IMR-90 (cell line): ENCODE measurements at regions not wholly inside any gene's neighbourhood (a gene's known extent, or its start where the extent isn't known, plus 50 kb on each side); places are given as distances from the start of the nearest gene placed in this dataset.

Experiments used
- ATAC-seq: fragments of 200-7000 bp; cut with Tn5 transposase; 2 replicates; pipeline ENCODE4 v1.9.1; 2020; ENCODE audit warnings: low read depth, mild to moderate bottlenecking, moderate library complexity
- BruUV-seq: library from RNA; stranded (reverse); fragments of 400-500 nt; replicated peaks from 2 replicates; lab custom pipeline; 2021; lab: Mats Ljungman, UMichigan
- CTCF ChIA-PET: fragments of 300-600 bp; formaldehyde crosslinking; extraction: SDS; loops from one replicate; lab custom pipeline; 2021; ENCODE audit warnings: antibody characterized with exemption; lab: Yijun Ruan, JAX
- POLR2A ChIA-PET: fragments of 300-600 bp; sonication (Branson Sonifier 250); formaldehyde crosslinking; loops from one replicate; lab custom pipeline; 2022; ENCODE audit warnings: antibody characterized with exemption; ENCODE audit not compliant: unreplicated experiment; lab: Charles Lee
- DNase-seq: peaks from one replicate; pipeline ENCODE4 v3.0.0; 2013
- H2AFZ ChIP-seq: replicated peaks from 2 replicates; pipeline ENCODE3; 2013; ENCODE audit warnings: low read length, mild to moderate bottlenecking; ENCODE audit not compliant: poor library complexity
- H2AK5ac ChIP-seq: 2 replicates; pipeline ENCODE4 v1.6.1; 2013; ENCODE audit warnings: low read depth, low read length, inconsistent platforms
- H2AK9ac ChIP-seq: replicated peaks from 2 replicates; pipeline ENCODE3; 2013; ENCODE audit warnings: mild to moderate bottlenecking, low read depth, low read length, moderate library complexity; ENCODE audit not compliant: poor library complexity
- H2BK120ac ChIP-seq: 2 replicates; pipeline ENCODE4 v1.6.1; 2013; ENCODE audit warnings: low read depth, low read length, inconsistent platforms
- H2BK15ac ChIP-seq: 3 replicates; pipeline ENCODE4 v1.6.1; 2013; ENCODE audit warnings: low read depth, low read length, inconsistent platforms
- H2BK20ac ChIP-seq: 2 replicates; pipeline ENCODE4 v1.6.1; 2013; ENCODE audit warnings: low read depth, mild to moderate bottlenecking, inconsistent platforms, low read length, moderate library complexity
- H2BK5ac ChIP-seq: 2 replicates; pipeline ENCODE4 v1.6.1; 2013; ENCODE audit warnings: mild to moderate bottlenecking, low read depth, low read length, inconsistent platforms; ENCODE audit not compliant: poor library complexity, severe bottlenecking
- H3K14ac ChIP-seq: replicated peaks from 2 replicates; pipeline ENCODE4 v1.6.1; 2013; ENCODE audit warnings: low read depth, low read length, inconsistent platforms
- H3K18ac ChIP-seq: 2 replicates; pipeline ENCODE4 v1.6.1; 2013; ENCODE audit warnings: low read depth, low read length, control low read depth
- H3K23ac ChIP-seq: 2 replicates; pipeline ENCODE4 v1.6.1; 2013; ENCODE audit warnings: low read depth, low read length, inconsistent platforms
- H3K27ac ChIP-seq: 2 replicates; pipeline ENCODE4 v1.5.1; 2013; ENCODE audit warnings: mild to moderate bottlenecking, control low read depth, low read length; ENCODE audit not compliant: insufficient read depth
- H3K27me3 ChIP-seq: 2 replicates; pipeline ENCODE4 v1.6.1; 2013; ENCODE audit warnings: low read length; ENCODE audit not compliant: control insufficient read depth, insufficient read depth
- H3K36me3 ChIP-seq: 2 replicates; pipeline ENCODE4 v1.6.1; 2013; ENCODE audit warnings: low read length, mixed read lengths; ENCODE audit not compliant: control insufficient read depth, insufficient read depth
- H3K4ac ChIP-seq: 2 replicates; pipeline ENCODE4 v1.6.1; 2013; ENCODE audit warnings: low read depth, low read length, inconsistent platforms
- H3K4me1 ChIP-seq: 2 replicates; pipeline ENCODE4 v1.6.1; 2013; ENCODE audit warnings: low read length, mixed read lengths; ENCODE audit not compliant: control insufficient read depth, insufficient read depth
- H3K4me2 ChIP-seq: 2 replicates; pipeline ENCODE4 v1.6.1; 2013; ENCODE audit warnings: low read depth, mild to moderate bottlenecking, control low read depth, low read length, moderate library complexity
- H3K4me3 ChIP-seq: 2 replicates; pipeline ENCODE4 v1.5.1; 2013; ENCODE audit warnings: low read depth, mild to moderate bottlenecking, control low read depth, low read length, moderate library complexity; ENCODE audit not compliant: insufficient read depth
- H3K56ac ChIP-seq: 2 replicates; pipeline ENCODE4 v1.6.1; 2013; ENCODE audit warnings: low read length, inconsistent platforms; ENCODE audit not compliant: insufficient read depth; ENCODE audit errors: extremely low read depth
- H3K79me1 ChIP-seq, 2 experiments: 2 replicates each; pipeline ENCODE4 v1.6.1; 2013; ENCODE audit warnings: low read length in 2 of 2, inconsistent platforms in 1 of 2, low read depth in 1 of 2
- H3K9ac ChIP-seq: 2 replicates; pipeline ENCODE4 v1.6.1; 2013; ENCODE audit warnings: low read depth, low read length, control low read depth
- H3K9me1 ChIP-seq: 2 replicates; pipeline ENCODE4 v1.6.1; 2013; ENCODE audit warnings: low read length, inconsistent platforms; ENCODE audit not compliant: insufficient read depth
- H3K9me3 ChIP-seq: 2 replicates; pipeline ENCODE4 v1.6.1; 2013; ENCODE audit warnings: low read length; ENCODE audit not compliant: control insufficient read depth, insufficient read depth
- H4K20me1 ChIP-seq: 2 replicates; pipeline ENCODE4 v1.6.1; 2013; ENCODE audit warnings: low read length, inconsistent platforms; ENCODE audit not compliant: insufficient read depth
- H4K5ac ChIP-seq: 2 replicates; pipeline ENCODE4 v1.6.1; 2013; ENCODE audit warnings: mild to moderate bottlenecking, low read depth, low read length, control low read depth
- H4K8ac ChIP-seq, 2 experiments: 2 replicates each; pipeline ENCODE4 v1.6.1; 2013; ENCODE audit warnings: low read depth in 2 of 2, low read length in 2 of 2, control low read depth in 1 of 2, inconsistent platforms in 1 of 2
- H4K91ac ChIP-seq: 2 replicates; pipeline ENCODE4 v1.6.1; 2013; ENCODE audit warnings: low read depth, low read length, inconsistent platforms; ENCODE audit not compliant: insufficient read depth
- CEBPB ChIP-seq: IDR thresholded peaks from 2 replicates; pipeline ENCODE4 v1.6.1; 2012; ENCODE audit warnings: low read depth, low read length, improper control_type of control experiment
- RFX5 ChIP-seq: IDR thresholded peaks from 2 replicates; pipeline ENCODE4 v1.8.0; 2012; ENCODE audit warnings: low read depth, mild to moderate bottlenecking, low read length, moderate library complexity
- WGBS, 2 experiments: methylation state at CpG; one replicate each; pipeline versions ENCODE4 v1.1.5 to v1.1.7; 2013; ENCODE audit warnings: missing lambda C conversion rate in 2 of 2; ENCODE audit not compliant: insufficient read length in 1 of 2; ENCODE audit errors: extremely low coverage in 2 of 2; 5-methylcytosine and 5-hydroxymethylcytosine counted together
- dilution Hi-C: fragments of 300-500 bp; cut with HindIII; formaldehyde crosslinking; loops from one replicate; pipeline ENCODE4 v1.14.3; 2018; ENCODE audit warnings: low sequenced_read_pairs; ENCODE audit not compliant: unreplicated experiment
- in situ Hi-C: fragments of 300-500 bp; cut with MboI; formaldehyde crosslinking; loops from 3 replicates; pipeline ENCODE4 v1.14.3; 2019; ENCODE audit warnings: low sequenced_read_pairs, inconsistent platforms, mixed read lengths
- intact Hi-C: fragments of 100-400 bp; cut with micrococcal nuclease; formaldehyde crosslinking; loops from 2 replicates; pipeline ENCODE4 v1.10.0; 2022

DNA sequence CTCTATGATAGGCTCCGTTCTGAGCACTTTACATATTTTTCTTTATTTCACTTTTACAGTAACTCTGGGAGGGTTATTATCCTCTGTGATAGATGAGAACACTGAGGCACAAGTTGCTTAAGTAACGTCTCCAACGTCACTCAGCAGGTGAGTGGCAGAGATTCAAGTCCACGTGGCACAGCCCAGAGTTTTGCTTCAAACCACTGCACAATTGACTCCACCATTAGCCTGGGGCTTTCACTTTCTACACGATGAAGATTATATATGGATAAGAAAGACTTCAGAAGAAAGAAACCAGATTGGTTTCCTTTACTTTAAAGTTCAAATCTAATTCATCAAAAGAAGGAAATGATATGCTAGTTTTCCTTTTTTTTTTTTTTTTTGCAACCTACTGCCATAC, 245.9 kb downstream of the SYK start:
- Histone ChIP-seq H3K4me2 (peak overlapping the region; percentile 75), H4K5ac (peak overlapping the region; percentile 50), H3K9me1 (peaks cover 5% of the 10 kb centered on the region), H4K20me1 (no peaks in the 10 kb centered on the region), H3K18ac (peak overlapping the region; percentile 78), H3K27ac (peak overlapping the region; percentile 72), H2AK9ac (peak overlapping the region; percentile 71), H3K14ac (peak overlapping the region; percentile 70), H3K4ac (peak overlapping the region; percentile 87), H3K27me3 (no peaks in the 10 kb centered on the region), H2BK5ac (peak overlapping the region; percentile 81), H3K4me3 (no peak overlapping the region), H3K36me3 (no peaks in the 10 kb centered on the region), H3K23ac (peak overlapping the region; percentile 21; the same call in 1 of the 2 replicates), H3K9ac (peak overlapping the region; percentile 27; the same call in 1 of the 2 replicates), H3K56ac (peak overlapping the region; percentile 40), H4K8ac (peak overlapping the region; percentile 91 to 92), H3K9me3 (no peaks in the 10 kb centered on the region), H2AK5ac (peak overlapping the region; percentile 95), H3K79me1 (no peaks in the 10 kb centered on the region), H2AFZ (peak overlapping the region; percentile 72), H2BK20ac (peak overlapping the region; percentile 82), H3K4me1 (peaks cover 9% of the 10 kb centered on the region), H2BK15ac (peak overlapping the region; percentile 98), H4K91ac (peak overlapping the region; percentile 93), H2BK120ac (peak overlapping the region; percentile 88)
- WGBS, 2 experiments: no CpG with 5 or more reads among the region's 5 CpGs
- ATAC-seq (no peak), DNase-seq (no peak)
- TF ChIP-seq RFX5: no peak
- no peak for TF ChIP-seq CEBPB
- ChIA-PET POLR2A (no interaction called here), CTCF (no interaction called here)
- in situ Hi-C loops: no loop called here
- BruUV-seq: no TSS peak
- intact Hi-C loops: no loop called here
- dilution Hi-C loops: no loop called here
